ENCODE measurements at regions not wholly inside any gene's neighbourhood (a gene's known extent, or its start where the extent isn't known, plus 50 kb on each side); places are given as distances from the start of the nearest gene placed in this dataset.

GRCh38 chr1:30331415-30332065, 391.8 kb downstream of the MATN1 start:
- TF ChIP-seq CTCF (conservative IDR thresholded peaks at IDR 0.05; ENCODE audit: low read depth) = no peak
- POLR2A ChIA-PET (ENCODE audit: low non-redundant PET) = no interaction called here

GRCh38 chr1:30330644-30331043, 392.7 kb downstream of the MATN1 start:
- no peak for DNase-seq (ENCODE audit: low spot score)
- no peak overlapping the region for H3K27ac ChIP-seq
- ChIA-PET CTCF (interaction anchor here (0.7 kb wide), 1 partner anchor 24 kb away, joined by 3 read pairs; no protein-coding TSS in a partner anchor), POLR2A (ENCODE audit: low non-redundant PET) (no interaction called here)
- no peak for TF ChIP-seq CTCF (conservative IDR thresholded peaks at IDR 0.05; ENCODE audit: low read depth)

More at GRCh38 chr1:30331415-30332065, 391.8 kb downstream of the MATN1 start:
- no peak overlapping the region for H3K27ac ChIP-seq
- DNase-seq (ENCODE audit: low spot score) = no peak
- CTCF ChIA-PET = interaction anchor here (0.7 kb wide), 1 partner anchor 23 kb away, joined by 3 read pairs; no protein-coding TSS in a partner anchor

GRCh38 chr1:30329802-30330557, 393.4 kb downstream of the MATN1 start:
- ChIA-PET CTCF (no interaction called here), POLR2A (ENCODE audit: low non-redundant PET) (no interaction called here)
- no peak for DNase-seq (ENCODE audit: low spot score)
- TF ChIP-seq CTCF (conservative IDR thresholded peaks at IDR 0.05; ENCODE audit: low read depth) = no peak
- H3K27ac ChIP-seq = no peak overlapping the region

- no peak overlapping the region for H3K27ac ChIP-seq
- POLR2A ChIA-PET (ENCODE audit: low non-redundant PET) = no interaction called here
These were observed 394.1 kb downstream of the MATN1 start for GRCh38 chr1:30329263-30329753.

GRCh38 chr1:30328401-30329262, 394.8 kb downstream of the MATN1 start:
- POLR2A ChIA-PET (ENCODE audit: low non-redundant PET) = no interaction called here
- CTCF ChIA-PET = no interaction called here
- DNase-seq (ENCODE audit: low spot score) = no peak
- no peak overlapping the region for H3K27ac ChIP-seq
- TF ChIP-seq CTCF (conservative IDR thresholded peaks at IDR 0.05; ENCODE audit: low read depth) = no peak

More at GRCh38 chr1:30329263-30329753, 394.1 kb downstream of the MATN1 start:
- CTCF ChIA-PET = no interaction called here
- DNase-seq (ENCODE audit: low spot score) = no peak
- TF ChIP-seq CTCF (conservative IDR thresholded peaks at IDR 0.05; ENCODE audit: low read depth) = no peak

- POLR2A ChIA-PET (ENCODE audit: low non-redundant PET) = no interaction called here
These were observed 395.4 kb downstream of the MATN1 start for GRCh38 chr1:30328100-30328370.

More at GRCh38 chr1:30328100-30328370, 395.4 kb downstream of the MATN1 start:
- no peak overlapping the region for H3K27ac ChIP-seq
- CTCF ChIA-PET = no interaction called here
- no peak for TF ChIP-seq CTCF (conservative IDR thresholded peaks at IDR 0.05; ENCODE audit: low read depth)
- DNase-seq (ENCODE audit: low spot score) = no peak

All from RWPE1 (cell line).